ENCODE measurements at regions not wholly inside any gene's neighbourhood (a gene's known extent, or its start where the extent isn't known, plus 50 kb on each side); places are given as distances from the start of the nearest gene placed in this dataset.
"Not testable (repeated sequence)": the region's sequence is repeated elsewhere in the genome, so short reads cannot be mapped to it uniquely, and the experiment has no call there.

DNA sequence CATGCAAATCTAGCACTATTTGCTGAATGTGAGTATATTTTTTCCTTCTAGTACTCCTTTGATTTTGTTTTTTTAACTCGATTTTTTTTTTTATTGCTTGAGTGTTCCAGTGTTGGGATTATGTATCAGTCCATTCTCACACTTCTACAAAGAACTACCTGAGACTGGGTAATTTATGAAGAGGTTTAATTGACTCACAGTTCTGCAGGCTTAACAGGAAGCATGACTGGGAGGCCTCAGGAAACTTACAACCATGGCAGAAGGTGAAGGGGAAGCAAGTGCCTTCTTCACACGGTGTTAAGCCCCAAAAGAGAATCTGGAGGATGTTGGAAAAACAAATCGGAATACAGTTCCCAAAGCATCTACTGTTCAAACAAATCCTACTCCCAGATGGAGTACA is 69.1 kb downstream of the ZNF518B start:
- H3K36me3 Mint-ChIP-seq, H3K4me3 Mint-ChIP-seq, H3K4me1 Mint-ChIP-seq, H3K27ac Mint-ChIP-seq, DNase-seq, H3K27me3 Mint-ChIP-seq: not testable (repeated sequence)
- H3K9me3 Mint-ChIP-seq = peaks cover 17% of the 10 kb centered on the region

DNA sequence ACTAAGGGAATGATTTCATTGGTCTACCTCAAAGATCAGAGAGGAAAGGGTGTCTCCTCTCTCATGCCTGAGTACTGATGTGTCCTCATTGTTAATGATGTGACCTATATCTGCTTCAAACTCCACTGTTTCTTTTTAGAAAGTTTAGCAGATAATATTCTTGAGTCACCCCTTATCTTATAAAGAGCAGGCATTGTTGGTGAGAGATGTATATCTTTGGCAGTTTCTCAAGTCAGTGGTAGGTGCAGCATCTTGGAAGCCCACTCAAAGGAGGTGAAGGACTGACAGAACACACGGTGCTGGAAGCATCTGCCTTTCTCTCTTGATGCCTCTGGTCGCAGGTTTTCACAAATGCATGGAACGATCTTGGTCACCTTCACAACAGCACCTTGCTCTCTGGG is 71.2 kb downstream of the ZNF518B start:
- no peak for DNase-seq
- H3K4me3 Mint-ChIP-seq = no peak overlapping the region
- H3K9me3 Mint-ChIP-seq = peaks cover 5% of the 10 kb centered on the region
- H3K27ac Mint-ChIP-seq = no peak overlapping the region
- no peaks in the 10 kb centered on the region for H3K27me3 Mint-ChIP-seq
- H3K36me3 Mint-ChIP-seq = peaks cover 3% of the 10 kb centered on the region
- H3K4me1 Mint-ChIP-seq = no peaks in the 10 kb centered on the region

DNA sequence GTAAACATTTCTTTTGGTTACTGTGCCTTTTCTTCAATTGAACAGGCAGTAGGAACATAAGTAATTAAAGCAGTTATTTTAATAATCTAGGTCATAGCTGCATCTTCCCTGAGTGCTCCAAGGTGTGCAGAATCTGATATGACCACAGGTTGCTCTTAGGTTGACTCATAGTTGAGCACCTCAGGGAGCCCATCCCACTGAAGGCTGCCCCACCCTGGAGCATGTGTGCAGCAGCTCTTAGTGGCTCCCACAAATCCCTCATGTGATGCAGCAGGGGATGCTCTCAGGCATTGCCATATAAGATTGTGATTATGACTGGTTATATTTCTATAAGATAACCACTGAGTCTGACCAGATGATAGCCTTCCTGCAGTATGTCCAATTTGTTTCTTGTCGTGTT is 72.3 kb downstream of the ZNF518B start:
- no peak for DNase-seq
- Mint-ChIP-seq H3K27ac (no peak overlapping the region), H3K27me3 (no peaks in the 10 kb centered on the region), H3K4me3 (no peak overlapping the region), H3K4me1 (no peaks in the 10 kb centered on the region), H3K36me3 (peaks cover 3% of the 10 kb centered on the region), H3K9me3 (peaks cover 5% of the 10 kb centered on the region)

DNA sequence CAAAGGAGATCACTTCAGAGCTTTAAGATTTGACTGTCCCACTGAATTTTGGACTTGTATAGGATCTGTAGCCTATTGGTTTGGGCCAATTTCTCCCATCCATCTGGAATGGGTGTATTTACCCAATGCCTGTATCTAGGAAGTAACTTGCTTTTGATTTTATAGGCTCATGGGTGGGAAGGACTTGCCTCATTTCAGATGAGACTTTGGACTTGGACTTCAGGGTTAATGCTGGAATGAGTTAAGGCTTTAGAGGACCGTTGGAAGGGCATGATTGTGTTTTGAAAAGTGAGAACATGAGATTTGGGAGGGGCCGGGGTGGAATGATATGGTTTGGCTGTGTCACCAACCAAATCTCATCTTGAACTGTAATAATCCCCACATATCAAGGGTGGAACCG is 73.8 kb downstream of the ZNF518B start:
- H3K27ac Mint-ChIP-seq = no peak overlapping the region
- H3K27me3 Mint-ChIP-seq = no peaks in the 10 kb centered on the region
- H3K4me1 Mint-ChIP-seq = no peaks in the 10 kb centered on the region

DNA sequence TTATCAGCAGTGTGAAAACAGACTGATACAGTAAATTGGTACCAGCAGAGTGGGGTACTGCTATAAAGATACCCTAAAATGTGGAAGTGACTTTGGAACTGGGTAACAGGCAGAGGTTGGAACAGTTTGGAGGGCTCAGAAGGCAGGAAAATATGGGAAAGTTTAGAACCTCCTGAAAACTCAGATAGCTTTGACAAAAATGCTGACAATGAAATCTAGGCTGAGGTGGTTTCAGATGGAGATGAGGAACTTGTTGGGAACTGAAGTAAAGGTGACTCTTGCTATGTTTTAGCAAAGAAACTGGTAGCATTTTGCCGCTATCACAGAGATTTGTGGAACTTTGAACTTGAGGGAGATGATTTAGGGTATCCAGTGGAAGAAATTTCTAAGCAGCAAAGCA is 75.1 kb downstream of the ZNF518B start:
- not testable (repeated sequence) for H3K36me3 Mint-ChIP-seq, H3K27ac Mint-ChIP-seq, H3K9me3 Mint-ChIP-seq, DNase-seq, H3K4me3 Mint-ChIP-seq, H3K27me3 Mint-ChIP-seq, H3K4me1 Mint-ChIP-seq

More for the DNA sequence above, 73.8 kb downstream of the ZNF518B start:
- Mint-ChIP-seq H3K9me3 (peaks cover 5% of the 10 kb centered on the region), H3K36me3 (peaks cover 3% of the 10 kb centered on the region), H3K4me3 (no peak overlapping the region)
- no peak for DNase-seq

DNA sequence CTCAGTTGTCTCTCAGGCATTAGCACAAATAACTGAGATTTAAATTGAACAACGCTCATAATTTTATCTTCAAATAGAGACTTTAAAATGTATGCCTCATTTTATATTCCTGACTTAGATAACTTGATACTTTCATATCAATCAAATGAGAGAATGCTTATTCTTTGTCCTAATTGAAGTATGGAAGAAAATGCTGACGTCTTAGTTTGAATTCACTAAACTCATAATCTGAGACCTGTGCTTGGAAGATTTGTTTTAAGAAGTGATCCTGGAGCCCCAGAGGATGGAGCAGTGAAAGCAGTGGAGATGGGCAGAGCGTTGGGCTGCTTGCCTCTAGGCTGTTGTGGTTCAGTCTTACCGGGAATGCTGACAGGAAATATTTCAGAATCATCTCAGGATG is 76.1 kb downstream of the ZNF518B start:
- H3K27me3 Mint-ChIP-seq = no peaks in the 10 kb centered on the region
- no peak overlapping the region for H3K4me3 Mint-ChIP-seq
- no peaks in the 10 kb centered on the region for H3K4me1 Mint-ChIP-seq
- H3K9me3 Mint-ChIP-seq = no peaks in the 10 kb centered on the region
- no peak overlapping the region for H3K27ac Mint-ChIP-seq
- no peaks in the 10 kb centered on the region for H3K36me3 Mint-ChIP-seq
- no peak for DNase-seq

- no peaks in the 10 kb centered on the region for H3K27me3 Mint-ChIP-seq
- DNase-seq = no peak
- no peak overlapping the region for H3K4me3 Mint-ChIP-seq
- H3K27ac Mint-ChIP-seq = no peak overlapping the region
- H3K4me1 Mint-ChIP-seq = no peaks in the 10 kb centered on the region
- no peaks in the 10 kb centered on the region for H3K9me3 Mint-ChIP-seq
- H3K36me3 Mint-ChIP-seq = no peaks in the 10 kb centered on the region
Observed at GRCh38 chr4:10380735-10381134, 76.5 kb downstream of the ZNF518B start.

- no peak for DNase-seq
- H3K36me3 Mint-ChIP-seq = no peaks in the 10 kb centered on the region
- no peaks in the 10 kb centered on the region for H3K27me3 Mint-ChIP-seq
- H3K4me1 Mint-ChIP-seq = no peaks in the 10 kb centered on the region
- no peak overlapping the region for H3K27ac Mint-ChIP-seq
- no peak overlapping the region for H3K4me3 Mint-ChIP-seq
- no peaks in the 10 kb centered on the region for H3K9me3 Mint-ChIP-seq
Observed at GRCh38 chr4:10371869-10372471, 85.3 kb downstream of the ZNF518B start.

DNA sequence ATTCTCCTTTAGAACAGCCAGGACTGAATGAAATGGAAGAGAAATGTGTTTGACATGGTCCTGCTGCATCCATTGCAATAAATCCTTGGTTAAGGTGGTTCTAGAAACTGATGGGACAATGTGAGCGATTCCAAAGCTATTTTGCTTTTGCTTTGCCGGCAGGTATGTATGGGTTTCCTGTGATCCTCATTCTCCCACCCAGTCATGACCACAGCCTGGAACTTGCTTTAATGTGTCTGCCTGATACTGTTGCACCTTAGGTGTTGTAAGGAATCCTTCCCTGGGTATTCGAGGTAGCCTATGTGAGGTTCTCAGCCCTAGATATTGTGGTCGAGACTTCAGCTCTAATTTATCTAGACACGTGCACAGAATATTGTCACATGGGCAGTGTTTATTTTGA is 86.1 kb downstream of the ZNF518B start:
- H3K27me3 Mint-ChIP-seq = no peaks in the 10 kb centered on the region
- no peaks in the 10 kb centered on the region for H3K36me3 Mint-ChIP-seq
- no peaks in the 10 kb centered on the region for H3K4me1 Mint-ChIP-seq
- H3K27ac Mint-ChIP-seq = no peak overlapping the region
- DNase-seq = no peak
- H3K9me3 Mint-ChIP-seq = no peaks in the 10 kb centered on the region
- no peak overlapping the region for H3K4me3 Mint-ChIP-seq

DNA sequence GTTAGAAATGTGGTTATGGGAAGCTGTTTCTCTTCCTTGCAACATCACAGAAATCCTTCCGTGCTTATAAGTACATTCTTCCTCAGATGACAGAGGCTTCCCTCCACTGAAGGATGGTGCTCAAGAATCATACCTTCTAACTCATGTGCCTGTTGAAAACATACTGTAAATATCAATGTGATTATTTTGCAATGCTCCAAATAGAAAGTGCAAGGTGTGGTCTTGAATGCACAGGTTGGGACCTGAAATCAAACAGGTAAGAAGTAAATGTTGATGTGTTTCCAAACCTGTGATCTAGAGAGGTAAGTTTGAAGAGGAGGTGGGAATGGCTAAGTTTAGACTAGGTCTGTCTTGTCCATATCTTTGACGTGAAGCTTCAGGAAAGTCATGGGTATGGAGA is 87.7 kb downstream of the ZNF518B start:
- Mint-ChIP-seq H3K9me3 (no peaks in the 10 kb centered on the region), H3K27ac (no peak overlapping the region), H3K27me3 (no peaks in the 10 kb centered on the region), H3K4me1 (no peaks in the 10 kb centered on the region), H3K36me3 (no peaks in the 10 kb centered on the region), H3K4me3 (no peak overlapping the region)
- no peak for DNase-seq

DNA sequence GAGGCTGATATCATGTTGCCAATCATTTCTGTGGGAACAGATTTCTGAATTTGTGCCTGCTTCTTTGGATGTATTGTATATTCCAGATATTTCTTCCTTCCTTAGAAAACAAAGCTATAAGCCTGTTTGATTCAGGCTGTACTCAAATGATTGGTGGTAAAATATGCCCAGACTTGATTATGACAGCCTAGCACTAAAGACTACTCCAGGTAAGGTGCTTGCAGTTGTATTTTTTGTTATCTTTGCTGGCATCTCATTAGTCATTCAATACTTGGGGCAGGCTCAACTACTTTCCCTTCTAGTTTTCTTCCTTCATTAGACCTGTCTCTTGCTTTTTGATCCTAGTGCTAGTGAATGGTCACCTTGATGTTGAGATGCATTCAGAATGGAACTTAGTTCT is 90.6 kb downstream of the ZNF518B start:
- DNase-seq = no peak
- no peaks in the 10 kb centered on the region for H3K4me1 Mint-ChIP-seq
- H3K27ac Mint-ChIP-seq = no peak overlapping the region
- no peak overlapping the region for H3K4me3 Mint-ChIP-seq
- no peaks in the 10 kb centered on the region for H3K9me3 Mint-ChIP-seq
- H3K36me3 Mint-ChIP-seq = no peaks in the 10 kb centered on the region
- no peaks in the 10 kb centered on the region for H3K27me3 Mint-ChIP-seq

DNA sequence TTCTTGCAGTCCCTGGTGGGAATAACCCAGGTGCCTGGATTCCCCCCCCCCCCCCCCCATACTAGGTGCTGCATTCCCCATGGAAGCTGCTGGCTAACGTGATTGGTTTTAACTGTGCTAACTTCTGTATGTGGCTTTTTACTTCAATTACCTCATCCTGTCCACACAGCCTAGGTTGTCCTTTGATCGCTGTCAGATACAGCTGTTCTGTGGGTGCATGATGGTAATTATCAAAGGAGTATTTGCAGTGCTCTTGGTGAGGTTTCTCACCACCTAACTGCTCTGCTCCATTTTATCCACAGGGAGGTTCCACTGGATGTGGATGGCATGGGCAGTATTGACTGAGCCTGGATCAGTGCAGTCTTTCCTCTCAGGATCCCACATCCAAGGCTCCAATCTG is 93.0 kb downstream of the ZNF518B start:
- Mint-ChIP-seq H3K27ac (no peak overlapping the region), H3K4me1 (no peaks in the 10 kb centered on the region), H3K9me3 (no peaks in the 10 kb centered on the region), H3K27me3 (no peaks in the 10 kb centered on the region), H3K4me3 (no peak overlapping the region), H3K36me3 (no peaks in the 10 kb centered on the region)
- DNase-seq = no peak

DNA sequence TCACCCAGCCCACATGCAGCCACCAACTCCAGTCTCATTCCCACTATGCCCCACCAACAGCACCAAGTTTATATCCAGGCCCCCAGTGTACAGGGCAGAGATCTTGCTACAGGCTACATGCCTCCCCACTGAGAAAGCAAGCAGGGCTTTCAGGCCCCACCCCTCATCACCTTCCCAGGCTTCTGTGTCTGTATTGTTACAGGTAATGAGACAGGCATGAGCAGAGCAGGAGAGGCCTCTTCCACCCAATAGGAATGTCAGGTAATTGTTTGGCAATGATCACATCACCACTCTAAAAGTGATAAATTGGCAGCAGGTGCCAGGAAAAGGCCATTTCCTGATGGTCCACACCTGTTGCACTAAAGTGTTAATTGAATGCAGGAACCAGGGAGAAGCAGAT is 102.5 kb downstream of the ZNF518B start:
- Mint-ChIP-seq H3K27me3 (peaks cover 4% of the 10 kb centered on the region), H3K36me3 (no peaks in the 10 kb centered on the region), H3K4me1 (no peaks in the 10 kb centered on the region), H3K4me3 (no peak overlapping the region), H3K9me3 (peaks cover 2% of the 10 kb centered on the region), H3K27ac (no peak overlapping the region)
- DNase-seq = no peak

DNA sequence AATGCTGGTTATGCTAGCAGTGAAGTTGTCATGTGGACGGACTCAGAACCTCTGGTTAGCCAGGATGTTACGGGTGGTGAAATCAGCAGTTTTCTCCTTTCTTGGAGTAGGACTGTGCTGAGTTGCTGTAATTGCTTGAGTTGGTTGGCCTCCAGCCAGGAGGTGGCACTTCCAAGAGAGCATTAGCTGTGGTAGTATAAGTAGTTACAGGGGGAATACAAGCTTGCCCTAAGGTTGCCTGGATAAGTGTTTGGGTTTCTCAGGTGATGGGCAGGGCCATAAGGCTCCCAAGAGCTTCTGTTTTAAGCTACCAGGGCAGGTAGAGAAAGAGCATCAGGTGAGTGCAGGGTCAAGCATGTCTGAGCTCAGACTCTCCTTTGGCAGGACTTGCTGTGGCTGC is 103.0 kb downstream of the ZNF518B start:
- H3K27me3 Mint-ChIP-seq = peaks cover 4% of the 10 kb centered on the region

DNA sequence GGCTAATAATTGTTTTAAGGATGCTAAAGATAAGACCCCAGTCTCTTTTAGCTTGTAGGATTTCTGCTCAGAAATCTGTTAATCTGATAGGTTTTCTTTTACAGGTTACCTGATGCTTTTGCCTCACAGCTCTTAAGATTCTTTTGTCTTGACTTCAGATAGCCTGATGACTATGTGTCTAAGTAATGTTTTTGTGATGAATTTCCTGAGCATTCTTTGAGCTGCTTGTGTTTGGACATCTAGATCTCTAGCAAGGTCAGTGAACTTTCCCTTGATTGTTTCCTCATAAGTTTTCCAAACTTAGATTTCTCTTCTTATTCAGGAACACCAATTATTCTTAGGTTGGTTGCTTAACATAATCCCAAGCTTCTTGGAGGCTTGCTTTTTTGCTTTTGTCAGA is 104.1 kb downstream of the ZNF518B start:
- no peak for DNase-seq
- H3K27ac Mint-ChIP-seq = no peak overlapping the region
- H3K36me3 Mint-ChIP-seq = no peaks in the 10 kb centered on the region
- no peak overlapping the region for H3K4me3 Mint-ChIP-seq
- H3K4me1 Mint-ChIP-seq = no peaks in the 10 kb centered on the region
- H3K27me3 Mint-ChIP-seq = peaks cover 4% of the 10 kb centered on the region
- peaks cover 2% of the 10 kb centered on the region for H3K9me3 Mint-ChIP-seq

More for the DNA sequence above, 103.0 kb downstream of the ZNF518B start:
- Mint-ChIP-seq H3K9me3 (peaks cover 2% of the 10 kb centered on the region), H3K4me3 (no peak overlapping the region), H3K4me1 (no peaks in the 10 kb centered on the region), H3K27ac (no peak overlapping the region), H3K36me3 (no peaks in the 10 kb centered on the region)
- DNase-seq = no peak

DNA sequence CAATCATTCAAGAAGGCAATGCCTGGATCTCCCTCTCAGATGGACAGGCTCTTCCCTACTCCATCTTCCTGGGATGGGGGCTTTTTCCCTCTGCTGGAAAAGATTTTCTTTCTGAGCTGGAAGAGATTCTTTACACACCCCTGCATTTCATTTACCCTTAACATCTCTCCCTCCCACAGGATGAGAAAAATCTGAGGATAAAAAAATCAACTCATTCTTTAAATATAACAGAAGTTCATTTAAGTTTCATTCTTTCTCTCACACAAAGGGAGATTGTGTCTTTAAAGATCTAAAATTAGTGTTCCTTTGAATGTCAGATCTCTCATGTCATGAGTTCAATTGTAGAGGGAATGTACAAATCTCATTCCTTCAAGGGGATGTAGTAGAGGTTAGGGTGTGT is 109.0 kb downstream of the ZNF518B start:
- Mint-ChIP-seq H3K36me3 (no peaks in the 10 kb centered on the region), H3K9me3 (no peaks in the 10 kb centered on the region), H3K4me3 (no peak overlapping the region), H3K4me1 (no peaks in the 10 kb centered on the region), H3K27me3 (no peaks in the 10 kb centered on the region), H3K27ac (no peak overlapping the region)
- DNase-seq = no peak

DNA sequence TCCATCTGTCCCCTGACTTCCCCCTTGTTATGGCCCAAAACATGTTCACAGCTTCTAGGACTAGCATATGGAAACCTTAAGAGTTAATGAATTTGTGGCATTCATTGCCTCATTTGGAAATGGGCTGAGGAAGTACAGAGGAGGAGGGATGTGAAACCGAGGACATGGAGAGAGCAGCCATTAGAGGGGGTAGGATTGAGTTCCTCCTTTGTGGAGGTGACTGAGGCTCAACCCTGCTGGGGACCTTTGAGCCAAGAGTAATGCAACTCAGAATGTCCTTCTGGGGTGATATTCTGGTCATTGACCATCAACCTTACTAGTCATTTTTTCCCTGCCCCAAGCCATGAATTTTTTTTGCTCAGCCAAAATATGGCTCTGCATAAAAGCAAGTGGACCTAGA is 109.4 kb downstream of the ZNF518B start:
- Mint-ChIP-seq H3K4me1 (no peaks in the 10 kb centered on the region), H3K36me3 (no peaks in the 10 kb centered on the region), H3K9me3 (no peaks in the 10 kb centered on the region), H3K27ac (no peak overlapping the region), H3K27me3 (no peaks in the 10 kb centered on the region), H3K4me3 (no peak overlapping the region)
- DNase-seq = no peak
